ENCODE measurements at regions not wholly inside any gene's neighbourhood (a gene's known extent, or its start where the extent isn't known, plus 50 kb on each side); places are given as distances from the start of the nearest gene placed in this dataset.

GRCh38 chr5:2276101-2276500 is 393.4 kb upstream of the IRX4 start:
- no peaks in the 10 kb centered on the region for H3K36me3 ChIP-seq (ENCODE audit: control insufficient read depth, insufficient read depth, low read length, severe bottlenecking)
- no peaks in the 10 kb centered on the region for H3K9me3 ChIP-seq (ENCODE audit: control insufficient read depth, low read length)
- no peak overlapping the region for H3K4me3 ChIP-seq (ENCODE audit: low read length)
- DNase-seq (ENCODE audit: low read depth) = no peak
- no peak overlapping the region for H3K9ac ChIP-seq (ENCODE audit: low read length)
- no peaks in the 10 kb centered on the region for H3K4me1 ChIP-seq (ENCODE audit: control insufficient read depth, insufficient read depth, low read length)
- no peaks in the 10 kb centered on the region for H3K27me3 ChIP-seq (replicated peaks; ENCODE audit: control insufficient read depth, insufficient read depth, low read length)

- Histone ChIP-seq H3K9me3 (ENCODE audit: control insufficient read depth, low read length) (no peaks in the 10 kb centered on the region), H3K9ac (ENCODE audit: low read length) (no peak overlapping the region), H3K4me1 (ENCODE audit: control insufficient read depth, insufficient read depth, low read length) (no peaks in the 10 kb centered on the region), H3K4me3 (ENCODE audit: low read length) (no peak overlapping the region), H3K27me3 (replicated peaks; ENCODE audit: control insufficient read depth, insufficient read depth, low read length) (no peaks in the 10 kb centered on the region), H3K36me3 (ENCODE audit: control insufficient read depth, insufficient read depth, low read length, severe bottlenecking) (no peaks in the 10 kb centered on the region)
- no peak for DNase-seq (ENCODE audit: low read depth)
Observed at GRCh38 chr5:2272755-2273154, 390.0 kb upstream of the IRX4 start.

GRCh38 chr5:2272039-2272438 is 389.3 kb upstream of the IRX4 start:
- no peak for DNase-seq (ENCODE audit: low read depth)
- Histone ChIP-seq H3K27me3 (replicated peaks; ENCODE audit: control insufficient read depth, insufficient read depth, low read length) (no peaks in the 10 kb centered on the region), H3K9me3 (ENCODE audit: control insufficient read depth, low read length) (no peaks in the 10 kb centered on the region), H3K4me3 (ENCODE audit: low read length) (no peak overlapping the region), H3K9ac (ENCODE audit: low read length) (no peak overlapping the region), H3K36me3 (ENCODE audit: control insufficient read depth, insufficient read depth, low read length, severe bottlenecking) (no peaks in the 10 kb centered on the region), H3K4me1 (ENCODE audit: control insufficient read depth, insufficient read depth, low read length) (no peaks in the 10 kb centered on the region)

GRCh38 chr5:2271316-2271715 is 388.6 kb upstream of the IRX4 start:
- H3K9ac ChIP-seq (ENCODE audit: low read length) = no peak overlapping the region
- DNase-seq (ENCODE audit: low read depth) = no peak
- H3K4me3 ChIP-seq (ENCODE audit: low read length) = no peak overlapping the region
- H3K27me3 ChIP-seq (replicated peaks; ENCODE audit: control insufficient read depth, insufficient read depth, low read length) = no peaks in the 10 kb centered on the region
- no peaks in the 10 kb centered on the region for H3K9me3 ChIP-seq (ENCODE audit: control insufficient read depth, low read length)
- H3K4me1 ChIP-seq (ENCODE audit: control insufficient read depth, insufficient read depth, low read length) = no peaks in the 10 kb centered on the region
- H3K36me3 ChIP-seq (ENCODE audit: control insufficient read depth, insufficient read depth, low read length, severe bottlenecking) = no peaks in the 10 kb centered on the region

- H3K36me3 ChIP-seq (ENCODE audit: control insufficient read depth, insufficient read depth, low read length, severe bottlenecking) = no peaks in the 10 kb centered on the region
- no peak overlapping the region for H3K9ac ChIP-seq (ENCODE audit: low read length)
- DNase-seq (ENCODE audit: low read depth) = no peak
- H3K9me3 ChIP-seq (ENCODE audit: control insufficient read depth, low read length) = no peaks in the 10 kb centered on the region
- no peaks in the 10 kb centered on the region for H3K27me3 ChIP-seq (replicated peaks; ENCODE audit: control insufficient read depth, insufficient read depth, low read length)
- H3K4me1 ChIP-seq (ENCODE audit: control insufficient read depth, insufficient read depth, low read length) = no peaks in the 10 kb centered on the region
- H3K4me3 ChIP-seq (ENCODE audit: low read length) = no peak overlapping the region
Observed at GRCh38 chr5:2270467-2270866, 387.7 kb upstream of the IRX4 start.

- no peak overlapping the region for H3K9ac ChIP-seq (ENCODE audit: low read length)
Observed at GRCh38 chr5:2269656-2270055, 386.9 kb upstream of the IRX4 start.

GRCh38 chr5:2267991-2268390 is 385.3 kb upstream of the IRX4 start:
- Histone ChIP-seq H3K4me3 (ENCODE audit: low read length) (no peak overlapping the region), H3K9me3 (ENCODE audit: control insufficient read depth, low read length) (no peaks in the 10 kb centered on the region), H3K4me1 (ENCODE audit: control insufficient read depth, insufficient read depth, low read length) (no peaks in the 10 kb centered on the region), H3K9ac (ENCODE audit: low read length) (no peak overlapping the region), H3K36me3 (ENCODE audit: control insufficient read depth, insufficient read depth, low read length, severe bottlenecking) (no peaks in the 10 kb centered on the region), H3K27me3 (replicated peaks; ENCODE audit: control insufficient read depth, insufficient read depth, low read length) (no peaks in the 10 kb centered on the region)
- no peak for DNase-seq (ENCODE audit: low read depth)

More at GRCh38 chr5:2269656-2270055, 386.9 kb upstream of the IRX4 start:
- Histone ChIP-seq H3K4me1 (ENCODE audit: control insufficient read depth, insufficient read depth, low read length) (no peaks in the 10 kb centered on the region), H3K9me3 (ENCODE audit: control insufficient read depth, low read length) (no peaks in the 10 kb centered on the region), H3K36me3 (ENCODE audit: control insufficient read depth, insufficient read depth, low read length, severe bottlenecking) (no peaks in the 10 kb centered on the region), H3K27me3 (replicated peaks; ENCODE audit: control insufficient read depth, insufficient read depth, low read length) (no peaks in the 10 kb centered on the region), H3K4me3 (ENCODE audit: low read length) (no peak overlapping the region)
- DNase-seq (ENCODE audit: low read depth) = no peak

GRCh38 chr5:2266641-2267240 is 384.0 kb upstream of the IRX4 start:
- no peak overlapping the region for H3K9ac ChIP-seq (ENCODE audit: low read length)
- no peak for DNase-seq (ENCODE audit: low read depth)

GRCh38 chr5:2265341-2265740 is 382.6 kb upstream of the IRX4 start:
- H3K9ac ChIP-seq (ENCODE audit: low read length) = no peak overlapping the region
- no peak overlapping the region for H3K4me3 ChIP-seq (ENCODE audit: low read length)
- no peaks in the 10 kb centered on the region for H3K9me3 ChIP-seq (ENCODE audit: control insufficient read depth, low read length)
- DNase-seq (ENCODE audit: low read depth) = no peak
- no peaks in the 10 kb centered on the region for H3K36me3 ChIP-seq (ENCODE audit: control insufficient read depth, insufficient read depth, low read length, severe bottlenecking)
- H3K27me3 ChIP-seq (replicated peaks; ENCODE audit: control insufficient read depth, insufficient read depth, low read length) = no peaks in the 10 kb centered on the region
- H3K4me1 ChIP-seq (ENCODE audit: control insufficient read depth, insufficient read depth, low read length) = no peaks in the 10 kb centered on the region

More at GRCh38 chr5:2266641-2267240, 384.0 kb upstream of the IRX4 start:
- Histone ChIP-seq H3K4me1 (ENCODE audit: control insufficient read depth, insufficient read depth, low read length) (no peaks in the 10 kb centered on the region), H3K4me3 (ENCODE audit: low read length) (no peak overlapping the region), H3K9me3 (ENCODE audit: control insufficient read depth, low read length) (no peaks in the 10 kb centered on the region), H3K27me3 (replicated peaks; ENCODE audit: control insufficient read depth, insufficient read depth, low read length) (no peaks in the 10 kb centered on the region), H3K36me3 (ENCODE audit: control insufficient read depth, insufficient read depth, low read length, severe bottlenecking) (no peaks in the 10 kb centered on the region)

- no peaks in the 10 kb centered on the region for H3K4me1 ChIP-seq (ENCODE audit: control insufficient read depth, insufficient read depth, low read length)
- H3K9me3 ChIP-seq (ENCODE audit: control insufficient read depth, low read length) = no peaks in the 10 kb centered on the region
- no peaks in the 10 kb centered on the region for H3K36me3 ChIP-seq (ENCODE audit: control insufficient read depth, insufficient read depth, low read length, severe bottlenecking)
- H3K4me3 ChIP-seq (ENCODE audit: low read length) = no peak overlapping the region
- no peak for DNase-seq (ENCODE audit: low read depth)
- no peaks in the 10 kb centered on the region for H3K27me3 ChIP-seq (replicated peaks; ENCODE audit: control insufficient read depth, insufficient read depth, low read length)
- no peak overlapping the region for H3K9ac ChIP-seq (ENCODE audit: low read length)
Observed at GRCh38 chr5:2263763-2264162, 381.0 kb upstream of the IRX4 start.

- Histone ChIP-seq H3K27me3 (replicated peaks; ENCODE audit: control insufficient read depth, insufficient read depth, low read length) (no peaks in the 10 kb centered on the region), H3K9ac (ENCODE audit: low read length) (no peak overlapping the region), H3K36me3 (ENCODE audit: control insufficient read depth, insufficient read depth, low read length, severe bottlenecking) (no peaks in the 10 kb centered on the region), H3K9me3 (ENCODE audit: control insufficient read depth, low read length) (no peaks in the 10 kb centered on the region), H3K4me1 (ENCODE audit: control insufficient read depth, insufficient read depth, low read length) (no peaks in the 10 kb centered on the region), H3K4me3 (ENCODE audit: low read length) (no peak overlapping the region)
- DNase-seq (ENCODE audit: low read depth) = no peak
Observed at GRCh38 chr5:2262620-2263019, 379.9 kb upstream of the IRX4 start.

- no peaks in the 10 kb centered on the region for H3K27me3 ChIP-seq (replicated peaks; ENCODE audit: control insufficient read depth, insufficient read depth, low read length)
- DNase-seq (ENCODE audit: low read depth) = no peak
- no peaks in the 10 kb centered on the region for H3K36me3 ChIP-seq (ENCODE audit: control insufficient read depth, insufficient read depth, low read length, severe bottlenecking)
- H3K9ac ChIP-seq (ENCODE audit: low read length) = no peak overlapping the region
- no peaks in the 10 kb centered on the region for H3K4me1 ChIP-seq (ENCODE audit: control insufficient read depth, insufficient read depth, low read length)
- H3K4me3 ChIP-seq (ENCODE audit: low read length) = no peak overlapping the region
- H3K9me3 ChIP-seq (ENCODE audit: control insufficient read depth, low read length) = no peaks in the 10 kb centered on the region
Observed at GRCh38 chr5:2261004-2261703, 378.4 kb upstream of the IRX4 start.

All from adipocyte (in vitro differentiated cells).